Karpas-422 (cell line): ENCODE measurements at regions not wholly inside any gene's neighbourhood (a gene's known extent, or its start where the extent isn't known, plus 50 kb on each side); places are given as distances from the start of the nearest gene placed in this dataset.

Experiments
- DNase-seq: peaks from one replicate; pipeline ENCODE4 v3.0.0-alpha.2; 2015
- H2AFZ ChIP-seq: fragments of 200-600 bp; sonication (generic); 2 replicates; pipeline ENCODE4 v1.6.1; 2014; ENCODE audit warnings: antibody characterized with exemption, low read length, mixed read lengths
- H3K27ac ChIP-seq: fragments of 200-600 bp; sonication (generic); 2 replicates; pipeline ENCODE4 v1.5.1; 2014; ENCODE audit warnings: mild to moderate bottlenecking, low read length, moderate library complexity
- H3K27me3 ChIP-seq: fragments of 200-600 bp; sonication (generic); 2 replicates; pipeline ENCODE4 v1.6.1; 2014; ENCODE audit warnings: low read length, mixed read lengths
- H3K36me3 ChIP-seq: fragments of 200-600 bp; sonication (generic); 2 replicates; pipeline ENCODE4 v1.6.1; 2014; ENCODE audit warnings: low read length, mixed read lengths; ENCODE audit not compliant: insufficient read depth
- H3K4me1 ChIP-seq: fragments of 200-600 bp; sonication (generic); 2 replicates; pipeline ENCODE4 v1.6.1; 2014; ENCODE audit warnings: mild to moderate bottlenecking, low read length, mixed read lengths
- H3K4me2 ChIP-seq: fragments of 200-600 bp; sonication (generic); 2 replicates; pipeline ENCODE4 v1.6.1; 2014; ENCODE audit warnings: low read length, low read depth, mild to moderate bottlenecking; ENCODE audit not compliant: poor library complexity, severe bottlenecking
- H3K4me3 ChIP-seq: fragments of 200-600 bp; sonication (generic); 2 replicates; pipeline ENCODE4 v1.5.1; 2014; ENCODE audit warnings: mild to moderate bottlenecking, antibody characterized with exemption, low read length, mixed read lengths
- H3K79me2 ChIP-seq: fragments of 200-600 bp; sonication (generic); 2 replicates; pipeline ENCODE4 v1.6.1; 2014; ENCODE audit warnings: mild to moderate bottlenecking, low read length, mixed read lengths
- H3K9ac ChIP-seq: fragments of 200-600 bp; sonication (generic); 2 replicates; pipeline ENCODE4 v1.6.0; 2014; ENCODE audit warnings: low read length
- H3K9me2 ChIP-seq: fragments of 200-600 bp; sonication (generic), shearing (Covaris generic); replicated peaks from 2 replicates; pipeline ENCODE4 v1.6.0; 2014; ENCODE audit warnings: mild to moderate bottlenecking, low read length, moderate library complexity; ENCODE audit not compliant: insufficient read depth
- H3K9me3 ChIP-seq: fragments of 300-700, 200-600 bp; sonication (generic); 2 replicates; pipeline ENCODE4 v1.6.1; 2014; ENCODE audit warnings: low read length, mixed read lengths
- H4K20me1 ChIP-seq: fragments of 200-600 bp; sonication (generic); 2 replicates; pipeline ENCODE4 v1.6.1; 2014; ENCODE audit warnings: mild to moderate bottlenecking, antibody characterized with exemption, low read length, low read depth; ENCODE audit not compliant: insufficient read depth

DNA sequence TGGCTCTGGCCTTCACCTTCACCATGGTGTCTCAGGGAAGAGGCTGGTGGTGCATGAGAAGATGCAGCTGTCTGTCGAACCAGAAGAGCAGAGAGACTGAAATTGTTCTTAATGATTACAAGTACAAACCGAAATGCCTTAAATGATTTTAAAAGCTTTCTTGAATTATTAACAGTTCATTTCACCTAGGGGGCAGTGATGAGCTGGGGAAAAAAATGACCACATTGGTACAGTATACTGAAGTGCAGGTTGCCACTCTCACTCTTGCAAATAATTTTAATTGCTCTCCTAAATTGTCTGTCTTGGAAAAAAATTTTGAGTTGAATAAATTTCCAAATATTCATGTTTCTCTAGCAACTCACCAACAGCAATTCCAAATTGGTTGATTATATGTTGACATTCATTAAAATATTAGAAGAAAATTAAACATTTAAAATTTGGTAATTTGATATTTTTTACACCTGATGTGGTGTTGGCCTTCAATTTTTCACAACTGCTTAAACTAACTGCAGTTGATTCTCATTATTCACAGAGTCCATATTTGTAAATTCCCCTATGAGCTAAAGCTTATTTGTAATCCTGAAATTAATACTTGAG is 692.6 kb downstream of the ZWINT start:
- Histone ChIP-seq H3K9me3 (peaks cover 35% of the 10 kb centered on the region), H3K27me3 (no peaks in the 10 kb centered on the region), H3K36me3 (no peaks in the 10 kb centered on the region), H2AFZ (no peak overlapping the region), H3K9me2 (no peaks in the 10 kb centered on the region), H3K79me2 (no peaks in the 10 kb centered on the region), H3K4me3 (no peak overlapping the region), H3K9ac (no peak overlapping the region), H3K4me1 (no peaks in the 10 kb centered on the region), H3K27ac (no peak overlapping the region), H3K4me2 (no peak overlapping the region), H4K20me1 (no peaks in the 10 kb centered on the region)
- DNase-seq, result peak; percentile 70

DNA sequence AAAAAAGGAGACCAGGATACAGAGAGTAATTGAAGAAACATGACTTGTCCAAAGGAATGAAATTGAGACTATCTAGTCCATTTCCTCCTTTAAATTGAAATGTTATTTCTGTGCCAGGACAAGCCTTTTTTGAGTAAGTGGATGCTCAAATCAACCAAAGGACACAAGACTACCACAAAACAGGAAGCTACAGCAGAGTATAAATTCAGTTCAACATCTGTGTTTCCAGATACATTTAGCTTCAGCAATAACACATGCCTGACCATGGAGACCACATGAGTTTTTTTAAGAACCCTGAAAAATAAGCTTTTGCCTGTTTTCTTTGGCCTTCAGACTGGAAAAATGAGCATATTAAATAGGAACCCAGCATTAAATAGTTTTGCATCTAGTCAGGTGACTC is 707.5 kb downstream of the ZWINT start:
- Histone ChIP-seq H3K4me3 (no peak overlapping the region), H3K4me1 (no peaks in the 10 kb centered on the region), H3K27me3 (no peaks in the 10 kb centered on the region), H3K4me2 (no peak overlapping the region), H2AFZ (no peak overlapping the region), H3K9ac (no peak overlapping the region), H3K27ac (no peak overlapping the region), H3K79me2 (no peaks in the 10 kb centered on the region), H3K36me3 (no peaks in the 10 kb centered on the region), H4K20me1 (no peaks in the 10 kb centered on the region), H3K9me3 (peaks cover 26% of the 10 kb centered on the region), H3K9me2 (no peaks in the 10 kb centered on the region)
- no peak for DNase-seq

- no peak overlapping the region for H3K9ac ChIP-seq
- no peak overlapping the region for H3K4me3 ChIP-seq
- no peaks in the 10 kb centered on the region for H3K36me3 ChIP-seq
- H3K27ac ChIP-seq, result no peak overlapping the region
- H3K4me1 ChIP-seq, result no peaks in the 10 kb centered on the region
- no peak overlapping the region for H3K4me2 ChIP-seq
- no peaks in the 10 kb centered on the region for H4K20me1 ChIP-seq
- H3K9me2 ChIP-seq, result no peaks in the 10 kb centered on the region
- H3K79me2 ChIP-seq, result no peaks in the 10 kb centered on the region
- no peaks in the 10 kb centered on the region for H3K27me3 ChIP-seq
- no peak overlapping the region for H2AFZ ChIP-seq
- peaks cover 17% of the 10 kb centered on the region for H3K9me3 ChIP-seq
- DNase-seq, result no peak
Measured at GRCh38 chr10:55641601-55642000, 719.5 kb downstream of the ZWINT start.

- H3K36me3 ChIP-seq, result no peaks in the 10 kb centered on the region
- no peaks in the 10 kb centered on the region for H3K9me2 ChIP-seq
- H3K4me3 ChIP-seq, result no peak overlapping the region
- no peaks in the 10 kb centered on the region for H3K79me2 ChIP-seq
- no peak overlapping the region for H3K27ac ChIP-seq
- H4K20me1 ChIP-seq, result no peaks in the 10 kb centered on the region
- DNase-seq, result no peak
- no peaks in the 10 kb centered on the region for H3K4me1 ChIP-seq
- peaks cover 17% of the 10 kb centered on the region for H3K9me3 ChIP-seq
- no peak overlapping the region for H3K4me2 ChIP-seq
- H3K9ac ChIP-seq, result no peak overlapping the region
- H3K27me3 ChIP-seq, result no peaks in the 10 kb centered on the region
- H2AFZ ChIP-seq, result no peak overlapping the region
Measured at GRCh38 chr10:55631071-55631654, 729.9 kb downstream of the ZWINT start.

DNA sequence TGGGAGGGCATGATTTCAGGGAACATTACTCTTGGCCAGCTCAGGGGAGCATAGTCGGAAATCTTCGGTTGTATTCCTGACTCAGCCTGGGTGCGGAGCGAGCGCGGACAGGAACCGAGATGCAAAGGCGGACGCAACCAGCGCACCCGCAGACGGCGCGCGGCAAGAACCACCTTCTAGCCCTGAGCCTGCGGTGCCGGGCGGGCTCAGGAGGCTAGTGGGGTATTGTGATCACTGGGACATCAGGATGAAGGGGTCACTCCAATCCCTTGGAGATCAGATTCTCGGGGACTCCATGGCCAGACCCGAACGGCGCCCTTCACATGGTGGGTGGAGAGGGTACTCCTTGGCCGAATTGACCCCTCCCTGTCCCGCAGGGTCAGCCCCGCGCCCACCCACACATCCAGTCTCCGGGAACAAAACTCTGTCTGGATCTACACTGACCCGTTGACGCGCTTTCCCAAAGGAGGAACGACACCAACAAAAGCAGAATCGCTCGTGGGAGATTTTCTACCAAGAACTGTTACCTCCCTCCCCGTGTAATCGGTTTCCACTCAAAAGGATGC is 730.5 kb downstream of the ZWINT start:
- no peaks in the 10 kb centered on the region for H3K9me2 ChIP-seq
- H3K27me3 ChIP-seq, result no peaks in the 10 kb centered on the region
- H3K4me3 ChIP-seq, result no peak overlapping the region
- H3K36me3 ChIP-seq, result no peaks in the 10 kb centered on the region
- no peak overlapping the region for H2AFZ ChIP-seq
- no peak overlapping the region for H3K4me2 ChIP-seq
- H3K79me2 ChIP-seq, result no peaks in the 10 kb centered on the region
- no peaks in the 10 kb centered on the region for H3K4me1 ChIP-seq
- no peak overlapping the region for H3K27ac ChIP-seq
- no peaks in the 10 kb centered on the region for H4K20me1 ChIP-seq
- no peak for DNase-seq
- peaks cover 17% of the 10 kb centered on the region for H3K9me3 ChIP-seq
- H3K9ac ChIP-seq, result no peak overlapping the region

GRCh38 chr10:55629793-55630490 is 731.1 kb downstream of the ZWINT start:
- H3K79me2 ChIP-seq, result no peaks in the 10 kb centered on the region
- H3K27me3 ChIP-seq, result no peaks in the 10 kb centered on the region
- H3K4me1 ChIP-seq, result no peaks in the 10 kb centered on the region
- H3K4me2 ChIP-seq, result no peak overlapping the region
- no peaks in the 10 kb centered on the region for H3K9me2 ChIP-seq
- H3K36me3 ChIP-seq, result no peaks in the 10 kb centered on the region
- no peak overlapping the region for H2AFZ ChIP-seq
- H3K4me3 ChIP-seq, result no peak overlapping the region
- H3K27ac ChIP-seq, result no peak overlapping the region
- H3K9ac ChIP-seq, result no peak overlapping the region
- no peaks in the 10 kb centered on the region for H4K20me1 ChIP-seq
- DNase-seq, result no peak
- peaks cover 16% of the 10 kb centered on the region for H3K9me3 ChIP-seq

DNA sequence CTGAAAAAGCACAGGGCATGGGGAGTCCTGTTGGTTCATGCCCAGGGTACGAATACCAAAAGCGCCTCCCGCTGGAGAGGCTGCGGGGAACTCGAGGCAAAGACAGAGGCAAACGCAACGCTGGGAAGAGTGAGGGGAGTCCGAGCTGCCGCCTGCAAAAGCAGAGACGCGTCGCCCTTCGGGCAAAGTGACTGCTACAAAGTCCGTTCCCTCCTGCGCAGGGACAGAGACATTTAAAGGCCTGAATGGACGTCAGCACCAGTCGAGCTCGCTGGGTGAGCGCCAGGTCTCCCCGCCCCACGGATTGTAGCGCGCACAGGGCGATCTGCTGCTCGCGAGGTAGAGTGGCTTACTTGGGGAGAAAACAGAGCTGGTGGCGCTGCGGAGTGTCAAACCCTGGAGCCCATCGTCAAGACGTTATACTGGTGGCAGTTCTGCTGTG is 732.8 kb downstream of the ZWINT start:
- Histone ChIP-seq H2AFZ (no peak overlapping the region), H3K36me3 (no peaks in the 10 kb centered on the region), H3K79me2 (no peaks in the 10 kb centered on the region), H3K4me3 (no peak overlapping the region), H3K27me3 (no peaks in the 10 kb centered on the region), H3K9ac (no peak overlapping the region), H4K20me1 (no peaks in the 10 kb centered on the region), H3K4me1 (no peaks in the 10 kb centered on the region), H3K9me3 (peaks cover 11% of the 10 kb centered on the region; the same call in 1 of the 2 replicates), H3K27ac (no peak overlapping the region), H3K9me2 (no peaks in the 10 kb centered on the region), H3K4me2 (no peak overlapping the region)
- DNase-seq, result no peak

- Histone ChIP-seq H3K4me3 (no peak overlapping the region), H3K9ac (no peak overlapping the region), H3K9me3 (peaks cover 7% of the 10 kb centered on the region; the same call in 1 of the 2 replicates), H3K27ac (no peak overlapping the region), H3K4me1 (no peaks in the 10 kb centered on the region), H3K36me3 (no peaks in the 10 kb centered on the region), H3K27me3 (no peaks in the 10 kb centered on the region), H4K20me1 (no peaks in the 10 kb centered on the region), H3K79me2 (no peaks in the 10 kb centered on the region), H3K4me2 (no peak overlapping the region), H2AFZ (no peak overlapping the region), H3K9me2 (no peaks in the 10 kb centered on the region)
- no peak for DNase-seq
Measured at GRCh38 chr10:55627501-55628051, 733.5 kb downstream of the ZWINT start.
